ENCODE measurements at regions not wholly inside any gene's neighbourhood (a gene's known extent, or its start where the extent isn't known, plus 50 kb on each side); places are given as distances from the start of the nearest gene placed in this dataset.

DNA sequence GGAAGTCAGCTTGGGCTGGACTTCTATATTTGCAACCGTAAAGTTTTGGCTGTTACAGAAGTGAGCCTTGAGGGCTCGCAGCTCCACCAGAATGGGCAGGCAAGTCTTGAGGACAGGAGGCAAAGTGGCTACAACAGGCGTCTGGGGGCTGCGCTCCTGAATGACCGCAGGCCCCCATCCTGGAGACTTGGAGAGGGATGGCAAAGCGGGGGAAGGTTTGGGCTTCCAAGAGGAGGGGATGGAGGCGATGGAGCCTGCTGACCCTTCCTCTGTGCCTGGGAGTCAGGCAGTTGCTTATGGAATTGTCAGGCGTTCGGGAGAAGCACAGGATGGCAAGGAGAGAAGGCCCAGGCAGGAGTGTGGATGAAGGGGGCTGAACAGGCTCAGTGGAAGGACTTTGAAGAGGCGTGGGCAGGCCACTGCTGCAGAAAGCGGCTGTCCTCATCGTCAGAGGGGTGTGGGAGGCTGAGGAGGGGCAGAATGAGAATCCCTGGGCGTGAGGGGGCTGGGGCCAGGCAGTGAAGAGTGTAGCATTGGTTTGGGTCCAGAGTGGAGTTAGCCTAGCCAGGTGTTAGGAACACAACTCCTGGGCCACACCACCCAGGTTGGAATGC lies 72.3 kb downstream of the INHBB start (continued):
- TF ChIP-seq ZBTB4 (CRISPR knock-in tag; IDR thresholded peaks at IDR 0.05) (no peak), ZZZ3 (IDR thresholded peaks at IDR 0.05; ENCODE audit: control insufficient read depth, insufficient read length, low read depth) (no peak), TARDBP (IDR thresholded peaks at IDR 0.05; ENCODE audit: borderline replicate concordance) (no peak)

DNA sequence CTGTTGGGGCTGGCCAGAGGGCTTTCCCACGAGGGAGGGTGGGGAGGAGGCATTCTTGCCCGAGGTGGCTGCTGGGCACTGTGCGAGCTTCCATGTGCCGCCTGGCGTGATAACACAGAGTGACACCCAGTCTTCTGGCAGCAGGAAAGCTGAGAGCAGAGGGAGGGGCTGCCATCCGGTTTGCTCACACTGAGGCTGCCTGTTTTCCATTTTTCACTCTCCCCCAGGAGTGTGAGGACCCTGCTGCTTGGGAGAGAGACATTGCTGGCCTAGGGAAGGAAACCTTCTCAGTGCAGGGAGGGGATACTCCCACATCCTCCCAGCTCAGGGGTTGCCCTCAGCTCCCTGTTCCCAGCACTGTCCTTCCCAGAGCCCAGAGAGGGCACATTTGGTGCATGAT lies 73.1 kb downstream of the INHBB start:
- H3K9ac ChIP-seq (ENCODE audit: control insufficient read depth, insufficient read depth, low read length), result no peak overlapping the region
- H3K27me3 ChIP-seq (replicated peaks in 1 of 2; ENCODE audit: control insufficient read depth in 2 of 2, insufficient read depth in 2 of 2, low read length in 1 of 2), result peaks cover 0 to 1% of the 10 kb centered on the region in 2 experiments; a peak in 2 of 4 replicates
- in situ Hi-C loops (cut with MboI), result no loop called here
- no peak overlapping the region for H2AFZ ChIP-seq (ENCODE audit: control insufficient read depth, low read depth, low read length)
- no peaks in the 10 kb centered on the region for H3K4me1 ChIP-seq (ENCODE audit: control insufficient read depth, insufficient read depth, low read length)
- no peaks in the 10 kb centered on the region for H4K20me1 ChIP-seq (ENCODE audit: control insufficient read depth, insufficient read depth)
- BruUV-seq (replicated peaks), result no TSS peak
- WGBS (ENCODE audit: insufficient coverage, insufficient replicate concordance, low lambda C conversion rate, missing lambda C conversion rate), result 47% methylated on average over 6 of the region's 6 CpGs
- no peaks in the 10 kb centered on the region for H3K9me3 ChIP-seq (replicated peaks; ENCODE audit: control insufficient read depth, insufficient read depth, low read length)
- ChIA-PET CTCF (no interaction called here), POLR2A (no interaction called here), SMC1A (ENCODE audit: uncharacterized antibody, unreplicated experiment) (no interaction called here), RAD21 (ENCODE audit: unreplicated experiment) (no interaction called here)
- no peaks in the 10 kb centered on the region for H3K36me3 ChIP-seq (ENCODE audit: control insufficient read depth in 2 of 2, insufficient read depth in 2 of 2, low read length in 1 of 2)
- DNase-seq (ENCODE audit: low read depth, low spot score) (no peak), ATAC-seq (no peak), FAIRE-seq (no peak)
- no peak overlapping the region for H3K27ac ChIP-seq (ENCODE audit: control insufficient read depth, insufficient read depth)
- no peak overlapping the region for H3K4me2 ChIP-seq (ENCODE audit: control insufficient read depth, insufficient read depth)
- intact Hi-C loops (cut with micrococcal nuclease; ENCODE audit: unreplicated experiment), result no loop called here
- H3K4me3 ChIP-seq, result no peak overlapping the region
- no peaks in the 10 kb centered on the region for H3K79me2 ChIP-seq (ENCODE audit: control insufficient read depth, insufficient read depth, low read length)
- TF ChIP-seq BCL11A (IDR thresholded peaks at IDR 0.05; ENCODE audit: low read depth, low read length) (no peak), PML (IDR thresholded peaks at IDR 0.05; ENCODE audit: low read length) (no peak), CBX3 (IDR thresholded peaks at IDR 0.05; ENCODE audit: borderline replicate concordance, low read depth) (no peak)

All from GM12878 (cell line).